Glutamatergic neuron (in vitro differentiated cells): ENCODE measurements at regions not wholly inside any gene's neighbourhood (a gene's known extent, or its start where the extent isn't known, plus 50 kb on each side); places are given as distances from the start of the nearest gene placed in this dataset.

Experiments
- DNase-seq: peaks from one replicate; pipeline ENCODE4 v3.0.0; 2022
- H3K27ac Mint-ChIP-seq: one replicate; pipeline ENCODE4 v1.8.0; 2020; ENCODE audit warnings: mild to moderate bottlenecking, mixed read lengths, inconsistent platforms; ENCODE audit not compliant: unreplicated experiment
- H3K27me3 Mint-ChIP-seq: one replicate; pipeline ENCODE4 v1.8.0; 2020; ENCODE audit warnings: mild to moderate bottlenecking, moderate library complexity, mixed read lengths, inconsistent platforms; ENCODE audit not compliant: unreplicated experiment
- H3K36me3 Mint-ChIP-seq: one replicate; pipeline ENCODE4 v1.8.0; 2020; ENCODE audit warnings: mild to moderate bottlenecking, mixed read lengths, inconsistent platforms; ENCODE audit not compliant: unreplicated experiment
- H3K4me1 Mint-ChIP-seq: one replicate; pipeline ENCODE4 v1.8.0; 2020; ENCODE audit warnings: mild to moderate bottlenecking, low read depth, mixed read lengths, inconsistent platforms; ENCODE audit not compliant: unreplicated experiment
- H3K4me3 Mint-ChIP-seq: one replicate; pipeline ENCODE4 v1.8.0; 2020; ENCODE audit warnings: mild to moderate bottlenecking, mixed read lengths, inconsistent platforms; ENCODE audit not compliant: unreplicated experiment
- H3K9me3 Mint-ChIP-seq: one replicate; pipeline ENCODE4 v1.8.0; 2020; ENCODE audit warnings: mild to moderate bottlenecking, moderate library complexity, mixed read lengths, inconsistent platforms; ENCODE audit not compliant: unreplicated experiment
- TF ChIP-seq, protein P1 (sequence below): fragments of 200-600 bp; sonication (generic); IDR thresholded peaks from one replicate; pipeline ENCODE4 v1.5.0; 2021; ENCODE audit not compliant: partially characterized antibody, unreplicated experiment

GRCh38 chr1:91138959-91139358 lies 117.1 kb upstream of the ZNF644 start:
- peaks cover 3% of the 10 kb centered on the region for H3K27me3 Mint-ChIP-seq

DNA sequence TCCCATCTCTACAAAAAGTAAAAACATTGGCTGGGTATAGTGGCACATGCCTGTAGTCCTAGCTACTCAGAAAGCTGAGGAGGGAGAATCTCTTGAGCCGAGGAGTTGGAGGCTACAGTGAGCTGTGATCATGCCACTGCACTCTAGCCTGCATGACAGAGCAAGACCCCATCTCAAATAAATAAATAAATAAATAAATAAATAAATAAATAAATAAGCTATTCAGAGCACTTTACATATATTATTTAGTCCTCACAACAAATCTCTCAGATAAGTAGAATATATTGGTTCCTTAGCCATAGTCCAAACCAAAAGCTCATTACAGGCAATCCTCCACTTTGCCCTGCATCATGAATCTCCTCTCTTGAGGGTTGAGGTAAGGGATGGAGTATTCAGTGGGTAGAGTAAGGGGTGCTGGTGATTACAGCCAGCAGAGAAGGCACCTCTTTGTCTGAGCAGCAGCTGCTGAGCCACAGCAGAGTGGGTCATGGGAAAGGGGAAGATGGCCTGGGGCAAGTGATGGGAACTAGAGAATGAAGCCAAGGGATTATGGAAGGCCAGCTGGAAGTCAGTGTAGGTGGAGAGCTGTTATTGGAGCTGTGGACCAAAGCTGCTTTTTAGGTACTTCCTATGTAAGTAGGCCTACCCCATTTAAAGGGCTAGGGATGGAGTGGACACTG lies 115.5 kb upstream of the ZNF644 start:
- H3K36me3 Mint-ChIP-seq, result no peaks in the 10 kb centered on the region
- no peaks in the 10 kb centered on the region for H3K9me3 Mint-ChIP-seq

More at GRCh38 chr1:91138959-91139358, 117.1 kb upstream of the ZNF644 start:
- TF ChIP-seq, protein P1, sequence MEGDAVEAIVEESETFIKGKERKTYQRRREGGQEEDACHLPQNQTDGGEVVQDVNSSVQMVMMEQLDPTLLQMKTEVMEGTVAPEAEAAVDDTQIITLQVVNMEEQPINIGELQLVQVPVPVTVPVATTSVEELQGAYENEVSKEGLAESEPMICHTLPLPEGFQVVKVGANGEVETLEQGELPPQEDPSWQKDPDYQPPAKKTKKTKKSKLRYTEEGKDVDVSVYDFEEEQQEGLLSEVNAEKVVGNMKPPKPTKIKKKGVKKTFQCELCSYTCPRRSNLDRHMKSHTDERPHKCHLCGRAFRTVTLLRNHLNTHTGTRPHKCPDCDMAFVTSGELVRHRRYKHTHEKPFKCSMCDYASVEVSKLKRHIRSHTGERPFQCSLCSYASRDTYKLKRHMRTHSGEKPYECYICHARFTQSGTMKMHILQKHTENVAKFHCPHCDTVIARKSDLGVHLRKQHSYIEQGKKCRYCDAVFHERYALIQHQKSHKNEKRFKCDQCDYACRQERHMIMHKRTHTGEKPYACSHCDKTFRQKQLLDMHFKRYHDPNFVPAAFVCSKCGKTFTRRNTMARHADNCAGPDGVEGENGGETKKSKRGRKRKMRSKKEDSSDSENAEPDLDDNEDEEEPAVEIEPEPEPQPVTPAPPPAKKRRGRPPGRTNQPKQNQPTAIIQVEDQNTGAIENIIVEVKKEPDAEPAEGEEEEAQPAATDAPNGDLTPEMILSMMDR, result no peak
- DNase-seq, result no peak
- Mint-ChIP-seq H3K4me3 (no peak overlapping the region), H3K27ac (no peak overlapping the region), H3K4me1 (no peaks in the 10 kb centered on the region), H3K9me3 (no peaks in the 10 kb centered on the region), H3K36me3 (no peaks in the 10 kb centered on the region)

GRCh38 chr1:91135799-91136198 lies 114.0 kb upstream of the ZNF644 start:
- TF ChIP-seq, protein P1, result no peak
- H3K4me3 Mint-ChIP-seq, result no peak overlapping the region

More for the DNA sequence above, 115.5 kb upstream of the ZNF644 start:
- Mint-ChIP-seq H3K27me3 (peaks cover 3% of the 10 kb centered on the region), H3K4me3 (no peak overlapping the region), H3K4me1 (no peaks in the 10 kb centered on the region), H3K27ac (no peak overlapping the region)
- no peak for DNase-seq
- TF ChIP-seq, protein P1, result no peak

DNA sequence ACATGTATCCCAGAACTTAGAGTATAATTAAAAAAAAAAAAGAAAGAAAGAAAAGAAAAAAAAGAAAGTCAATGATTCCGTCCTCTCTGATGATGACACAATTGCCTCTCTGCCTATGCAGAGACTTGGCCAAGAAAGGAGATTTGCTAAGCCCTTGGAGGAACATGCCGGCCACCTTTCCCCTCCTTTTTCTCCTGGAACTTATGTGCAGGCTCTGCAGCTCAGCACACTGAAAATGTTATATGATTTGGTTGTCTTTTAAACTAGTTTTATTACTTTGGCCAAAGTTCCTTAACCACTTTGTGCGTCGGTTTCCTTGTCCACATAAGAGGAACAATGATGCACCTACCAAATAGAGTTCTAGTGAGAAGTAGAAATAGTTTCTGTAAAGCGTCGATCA lies 111.4 kb upstream of the ZNF644 start:
- Mint-ChIP-seq H3K27ac (no peak overlapping the region), H3K4me1 (peaks cover 4% of the 10 kb centered on the region), H3K9me3 (no peaks in the 10 kb centered on the region), H3K27me3 (no peaks in the 10 kb centered on the region), H3K4me3 (no peak overlapping the region), H3K36me3 (no peaks in the 10 kb centered on the region)
- DNase-seq, result no peak
- TF ChIP-seq, protein P1, result no peak

More at GRCh38 chr1:91135799-91136198, 114.0 kb upstream of the ZNF644 start:
- H3K36me3 Mint-ChIP-seq, result no peaks in the 10 kb centered on the region
- peaks cover 3% of the 10 kb centered on the region for H3K27me3 Mint-ChIP-seq
- no peak overlapping the region for H3K27ac Mint-ChIP-seq
- no peak for DNase-seq
- no peaks in the 10 kb centered on the region for H3K4me1 Mint-ChIP-seq
- no peaks in the 10 kb centered on the region for H3K9me3 Mint-ChIP-seq

DNA sequence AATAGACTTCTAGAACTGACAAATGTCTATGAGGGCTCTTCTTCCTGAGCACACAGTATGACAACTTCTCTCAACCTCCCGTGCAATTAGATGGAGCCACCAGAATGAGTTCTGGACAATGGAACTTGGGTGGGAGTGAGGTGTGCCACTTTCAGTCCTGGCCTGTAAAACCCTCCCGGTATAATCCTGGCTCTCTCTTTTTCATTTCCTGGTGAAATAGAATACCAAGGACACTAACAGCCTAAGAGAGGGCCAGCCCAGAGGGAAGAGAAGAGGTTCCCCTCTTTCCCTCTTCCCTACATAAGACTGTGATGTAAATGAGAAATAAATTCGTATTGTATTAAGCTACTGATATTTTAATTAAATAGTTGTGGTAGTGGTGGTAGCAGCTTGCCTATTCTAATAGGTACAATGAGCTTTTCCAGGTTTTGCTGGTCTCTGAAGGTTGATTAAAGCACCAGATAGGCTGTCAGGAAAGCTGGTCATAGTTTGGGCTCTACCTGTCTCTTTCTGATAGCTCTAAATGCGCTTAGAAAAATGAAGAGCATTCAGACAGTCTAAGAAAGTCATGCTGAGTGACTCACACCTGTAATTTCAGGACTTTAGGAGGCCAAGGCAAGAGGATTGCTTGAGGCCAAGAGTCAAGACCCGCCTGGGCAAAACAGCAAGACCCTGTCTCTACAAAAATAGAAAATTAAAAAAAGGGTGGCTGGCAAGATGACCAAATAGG lies 108.6 kb upstream of the ZNF644 start:
- Mint-ChIP-seq H3K27me3 (no peaks in the 10 kb centered on the region), H3K4me1 (peaks cover 4% of the 10 kb centered on the region), H3K27ac (no peak overlapping the region), H3K36me3 (no peaks in the 10 kb centered on the region), H3K9me3 (no peaks in the 10 kb centered on the region), H3K4me3 (no peak overlapping the region)
- no peak for DNase-seq
- TF ChIP-seq, protein P1, result no peak
